ENCODE measurements at regions not wholly inside any gene's neighbourhood (a gene's known extent, or its start where the extent isn't known, plus 50 kb on each side); places are given as distances from the start of the nearest gene placed in this dataset.

DNA sequence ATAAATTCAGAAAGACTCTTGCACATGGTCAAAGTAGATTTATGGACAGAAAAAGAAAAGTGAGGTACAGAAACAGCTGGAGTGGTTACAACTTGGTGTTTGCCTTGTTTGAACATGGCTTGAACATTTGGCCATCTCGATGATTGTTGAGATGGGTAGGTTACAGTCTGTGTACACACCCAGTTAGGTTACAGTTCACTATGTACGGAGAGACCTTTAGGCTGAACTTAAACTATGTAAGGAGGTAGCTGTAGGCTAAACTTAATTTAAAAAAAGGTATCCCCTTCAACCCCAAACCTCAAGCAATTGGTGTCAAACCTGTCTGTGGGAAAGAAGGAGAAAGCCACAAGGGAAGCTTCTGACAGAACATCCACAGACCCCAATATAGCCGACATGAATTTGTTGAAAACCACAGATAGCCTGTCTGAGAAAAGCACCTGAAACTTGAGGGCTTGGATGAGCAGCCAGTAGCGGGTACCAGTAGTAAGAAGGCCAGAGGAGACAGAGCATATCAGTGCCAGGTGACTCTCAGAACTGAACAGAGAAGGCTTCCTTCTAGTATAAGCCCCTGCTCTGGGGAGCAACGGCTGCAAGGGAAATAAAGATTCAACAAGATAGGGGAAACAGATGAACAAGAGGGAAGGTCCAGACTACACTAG is 247.9 kb upstream of the GALNTL6 start:
- Mint-ChIP-seq H3K27ac (no peak overlapping the region), H3K9me3 (ENCODE audit: insufficient read depth) (no peaks in the 10 kb centered on the region), H3K4me1 (no peaks in the 10 kb centered on the region), H3K4me3 (no peak overlapping the region), H3K27me3 (no peaks in the 10 kb centered on the region)
- Histone ChIP-seq H3K4me2 (replicated peaks; ENCODE audit: low read depth, low read length, poor library complexity, severe bottlenecking) (no peak overlapping the region), H3K79me2 (ENCODE audit: control insufficient read depth, insufficient read depth, low read length) (no peaks in the 10 kb centered on the region), H3K4me3 (ENCODE audit: control extremely low read depth in 1 of 5, extremely low read depth in 1 of 5, insufficient read depth in 1 of 5, low read depth in 2 of 5, low read length in 4 of 5) (no peak overlapping the region), H3K4me1 (ENCODE audit: control insufficient read depth in 2 of 2, insufficient read depth in 2 of 2, low read length in 2 of 2) (no peaks in the 10 kb centered on the region), H2AFZ (ENCODE audit: insufficient read depth, low read depth, low read length, poor library complexity, severe bottlenecking) (no peak overlapping the region), H3K9ac (ENCODE audit: low read length) (no peak overlapping the region), H3K27me3 (replicated peaks in 1 of 4; ENCODE audit: control extremely low read depth in 1 of 4, control insufficient read depth in 3 of 4, insufficient read depth in 4 of 4, low read length in 3 of 4) (no peaks in the 10 kb centered on the region), H4K20me1 (ENCODE audit: control insufficient read depth, insufficient read depth, low read length, poor library complexity, severe bottlenecking) (no peaks in the 10 kb centered on the region), H3K27ac (ENCODE audit: low read length in 2 of 2) (no peak overlapping the region), H3K9me3 (ENCODE audit: control extremely low read depth in 1 of 3, control insufficient read depth in 2 of 3, insufficient read depth in 1 of 3, low read length in 2 of 3) (no peaks in the 10 kb centered on the region), H3K36me3 (replicated peaks in 1 of 2; ENCODE audit: control extremely low read depth in 1 of 2, control insufficient read depth in 1 of 2, extremely low read depth in 1 of 2, insufficient read depth in 2 of 2, low read length in 1 of 2) (no peaks in the 10 kb centered on the region)
- POLR2A ChIA-PET, result no interaction called here
- CTCF ChIA-PET, result no interaction called here
- TF ChIP-seq, protein P1, sequence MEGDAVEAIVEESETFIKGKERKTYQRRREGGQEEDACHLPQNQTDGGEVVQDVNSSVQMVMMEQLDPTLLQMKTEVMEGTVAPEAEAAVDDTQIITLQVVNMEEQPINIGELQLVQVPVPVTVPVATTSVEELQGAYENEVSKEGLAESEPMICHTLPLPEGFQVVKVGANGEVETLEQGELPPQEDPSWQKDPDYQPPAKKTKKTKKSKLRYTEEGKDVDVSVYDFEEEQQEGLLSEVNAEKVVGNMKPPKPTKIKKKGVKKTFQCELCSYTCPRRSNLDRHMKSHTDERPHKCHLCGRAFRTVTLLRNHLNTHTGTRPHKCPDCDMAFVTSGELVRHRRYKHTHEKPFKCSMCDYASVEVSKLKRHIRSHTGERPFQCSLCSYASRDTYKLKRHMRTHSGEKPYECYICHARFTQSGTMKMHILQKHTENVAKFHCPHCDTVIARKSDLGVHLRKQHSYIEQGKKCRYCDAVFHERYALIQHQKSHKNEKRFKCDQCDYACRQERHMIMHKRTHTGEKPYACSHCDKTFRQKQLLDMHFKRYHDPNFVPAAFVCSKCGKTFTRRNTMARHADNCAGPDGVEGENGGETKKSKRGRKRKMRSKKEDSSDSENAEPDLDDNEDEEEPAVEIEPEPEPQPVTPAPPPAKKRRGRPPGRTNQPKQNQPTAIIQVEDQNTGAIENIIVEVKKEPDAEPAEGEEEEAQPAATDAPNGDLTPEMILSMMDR (IDR thresholded peaks at IDR 0.05), result no peak
- no peak for TF ChIP-seq EZH2 (IDR thresholded peaks at IDR 0.05; ENCODE audit: borderline replicate concordance, insufficient read depth, low read depth, low read length, poor library complexity, severe bottlenecking)
- DNase-seq (no peak), ATAC-seq (ENCODE audit: low read depth) (no peak)
- 82% methylated on average over 2 of the region's 5 CpGs for WGBS (ENCODE audit: insufficient coverage)
- intact Hi-C loops (cut with micrococcal nuclease), result no loop called here

DNA sequence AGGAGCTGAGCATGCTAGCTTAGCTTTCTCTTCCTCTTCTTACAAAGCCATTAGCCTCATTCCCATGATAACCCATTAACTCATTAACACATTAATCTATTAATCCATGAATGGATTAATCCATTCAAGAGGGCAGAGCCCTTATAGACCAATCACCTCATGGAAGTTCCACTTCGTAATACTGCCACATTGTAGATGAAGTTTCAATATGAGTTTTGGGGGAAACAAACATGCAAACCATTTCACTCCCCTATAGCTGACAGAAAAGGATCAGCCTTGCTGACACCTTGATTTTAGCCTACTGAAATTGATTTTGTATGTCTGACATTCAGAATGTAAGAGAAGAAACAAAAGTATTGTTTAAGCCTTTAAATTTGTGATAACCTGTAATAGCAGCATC is 251.8 kb upstream of the GALNTL6 start:
- Histone ChIP-seq H4K20me1 (ENCODE audit: control insufficient read depth, insufficient read depth, low read length, poor library complexity, severe bottlenecking) (no peaks in the 10 kb centered on the region), H3K9ac (ENCODE audit: low read length) (no peak overlapping the region), H3K4me1 (ENCODE audit: control insufficient read depth in 2 of 2, insufficient read depth in 2 of 2, low read length in 2 of 2) (no peaks in the 10 kb centered on the region), H3K79me2 (ENCODE audit: control insufficient read depth, insufficient read depth, low read length) (no peaks in the 10 kb centered on the region), H3K9me3 (ENCODE audit: control extremely low read depth in 1 of 3, control insufficient read depth in 2 of 3, insufficient read depth in 1 of 3, low read length in 2 of 3) (no peaks in the 10 kb centered on the region), H3K27me3 (replicated peaks in 1 of 4; ENCODE audit: control extremely low read depth in 1 of 4, control insufficient read depth in 3 of 4, insufficient read depth in 4 of 4, low read length in 3 of 4) (no peaks in the 10 kb centered on the region), H3K4me3 (ENCODE audit: control extremely low read depth in 1 of 5, extremely low read depth in 1 of 5, insufficient read depth in 1 of 5, low read depth in 2 of 5, low read length in 4 of 5) (no peak overlapping the region), H2AFZ (ENCODE audit: insufficient read depth, low read depth, low read length, poor library complexity, severe bottlenecking) (no peak overlapping the region), H3K4me2 (replicated peaks; ENCODE audit: low read depth, low read length, poor library complexity, severe bottlenecking) (no peak overlapping the region), H3K27ac (ENCODE audit: low read length in 2 of 2) (no peak overlapping the region), H3K36me3 (replicated peaks in 1 of 2; ENCODE audit: control extremely low read depth in 1 of 2, control insufficient read depth in 1 of 2, extremely low read depth in 1 of 2, insufficient read depth in 2 of 2, low read length in 1 of 2) (no peaks in the 10 kb centered on the region)
- no peaks in the 10 kb centered on the region for H3K27me3 Mint-ChIP-seq
- H3K4me3 Mint-ChIP-seq, result no peak overlapping the region
- no peak for TF ChIP-seq EZH2 (IDR thresholded peaks at IDR 0.05; ENCODE audit: borderline replicate concordance, insufficient read depth, low read depth, low read length, poor library complexity, severe bottlenecking)
- TF ChIP-seq, protein P1 (IDR thresholded peaks at IDR 0.05), result no peak
- H3K27ac Mint-ChIP-seq, result no peak overlapping the region
- ATAC-seq (ENCODE audit: low read depth), result no peak
- no peaks in the 10 kb centered on the region for H3K4me1 Mint-ChIP-seq
- ChIA-PET CTCF (no interaction called here), POLR2A (no interaction called here)
- no peak for DNase-seq
- no CpG with 5 or more reads among the region's 1 CpG for WGBS (ENCODE audit: insufficient coverage)
- H3K9me3 Mint-ChIP-seq (ENCODE audit: insufficient read depth), result no peaks in the 10 kb centered on the region
- intact Hi-C loops (cut with micrococcal nuclease), result no loop called here
